AG09319 (cell line): ENCODE measurements at regions not wholly inside any gene's neighbourhood (a gene's known extent, or its start where the extent isn't known, plus 50 kb on each side); places are given as distances from the start of the nearest gene placed in this dataset.

Source experiments
- DNase-seq: peaks from one replicate; pipeline ENCODE4 v3.0.0-alpha.2; 2010; ENCODE audit warnings: low read depth; ENCODE audit errors: extremely low read depth
- TF ChIP-seq, protein P1 (sequence below): IDR thresholded peaks from 2 replicates; pipeline ENCODE4 v1.5.1; 2011; ENCODE audit warnings: low read depth, mild to moderate bottlenecking, inconsistent platforms, low read length, moderate library complexity

DNA sequence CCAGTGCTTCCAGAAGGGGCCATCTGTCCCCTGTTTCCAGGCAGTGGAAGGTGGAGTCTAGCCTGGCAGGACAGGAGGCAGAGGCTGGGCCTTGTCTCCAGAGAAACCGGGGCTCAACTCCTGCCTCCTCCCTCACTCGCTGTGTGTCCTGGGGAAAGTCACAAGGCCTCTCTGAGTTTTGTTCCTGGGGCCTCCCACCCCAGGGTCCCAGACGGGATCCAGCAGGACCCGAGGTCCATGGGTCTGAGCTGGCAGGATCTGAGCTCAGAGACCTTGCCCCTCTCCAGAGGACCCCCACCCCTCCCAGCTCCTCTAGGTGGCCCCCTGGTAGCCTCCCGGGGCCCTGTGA is 72.2 kb upstream of the TAF1B start:
- TF ChIP-seq, protein P1, sequence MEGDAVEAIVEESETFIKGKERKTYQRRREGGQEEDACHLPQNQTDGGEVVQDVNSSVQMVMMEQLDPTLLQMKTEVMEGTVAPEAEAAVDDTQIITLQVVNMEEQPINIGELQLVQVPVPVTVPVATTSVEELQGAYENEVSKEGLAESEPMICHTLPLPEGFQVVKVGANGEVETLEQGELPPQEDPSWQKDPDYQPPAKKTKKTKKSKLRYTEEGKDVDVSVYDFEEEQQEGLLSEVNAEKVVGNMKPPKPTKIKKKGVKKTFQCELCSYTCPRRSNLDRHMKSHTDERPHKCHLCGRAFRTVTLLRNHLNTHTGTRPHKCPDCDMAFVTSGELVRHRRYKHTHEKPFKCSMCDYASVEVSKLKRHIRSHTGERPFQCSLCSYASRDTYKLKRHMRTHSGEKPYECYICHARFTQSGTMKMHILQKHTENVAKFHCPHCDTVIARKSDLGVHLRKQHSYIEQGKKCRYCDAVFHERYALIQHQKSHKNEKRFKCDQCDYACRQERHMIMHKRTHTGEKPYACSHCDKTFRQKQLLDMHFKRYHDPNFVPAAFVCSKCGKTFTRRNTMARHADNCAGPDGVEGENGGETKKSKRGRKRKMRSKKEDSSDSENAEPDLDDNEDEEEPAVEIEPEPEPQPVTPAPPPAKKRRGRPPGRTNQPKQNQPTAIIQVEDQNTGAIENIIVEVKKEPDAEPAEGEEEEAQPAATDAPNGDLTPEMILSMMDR, result no peak

DNA sequence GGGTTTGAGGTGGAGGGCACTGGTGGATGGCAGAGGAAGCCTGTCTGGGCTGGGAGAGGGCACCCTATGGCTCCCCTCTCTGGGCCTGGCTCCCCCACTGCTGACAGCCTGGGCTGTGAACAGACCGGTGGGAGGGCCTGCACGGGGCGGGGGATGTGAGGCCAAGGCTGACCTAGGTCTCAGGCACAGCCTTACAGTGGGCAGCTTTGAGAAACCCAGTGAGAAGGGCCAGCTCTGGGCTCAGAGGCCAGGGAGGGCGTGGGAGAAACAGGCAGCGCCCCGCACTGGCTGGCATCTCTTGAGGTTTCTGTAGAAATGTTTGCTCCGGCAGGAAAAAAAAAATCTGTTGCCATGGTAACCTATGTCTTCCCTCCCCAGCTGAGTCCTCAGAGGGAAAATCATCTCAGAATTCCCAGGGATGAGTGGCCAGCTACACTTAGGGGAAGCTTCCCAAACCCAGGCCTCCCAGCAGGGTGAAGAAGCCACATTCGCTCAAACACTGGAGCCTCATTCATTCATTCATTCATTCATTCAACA is 71.7 kb upstream of the TAF1B start:
- peak; percentile 68 for DNase-seq
- TF ChIP-seq, protein P1, result peak; percentile 37

More for the DNA sequence above, 72.2 kb upstream of the TAF1B start:
- no peak for DNase-seq

DNA sequence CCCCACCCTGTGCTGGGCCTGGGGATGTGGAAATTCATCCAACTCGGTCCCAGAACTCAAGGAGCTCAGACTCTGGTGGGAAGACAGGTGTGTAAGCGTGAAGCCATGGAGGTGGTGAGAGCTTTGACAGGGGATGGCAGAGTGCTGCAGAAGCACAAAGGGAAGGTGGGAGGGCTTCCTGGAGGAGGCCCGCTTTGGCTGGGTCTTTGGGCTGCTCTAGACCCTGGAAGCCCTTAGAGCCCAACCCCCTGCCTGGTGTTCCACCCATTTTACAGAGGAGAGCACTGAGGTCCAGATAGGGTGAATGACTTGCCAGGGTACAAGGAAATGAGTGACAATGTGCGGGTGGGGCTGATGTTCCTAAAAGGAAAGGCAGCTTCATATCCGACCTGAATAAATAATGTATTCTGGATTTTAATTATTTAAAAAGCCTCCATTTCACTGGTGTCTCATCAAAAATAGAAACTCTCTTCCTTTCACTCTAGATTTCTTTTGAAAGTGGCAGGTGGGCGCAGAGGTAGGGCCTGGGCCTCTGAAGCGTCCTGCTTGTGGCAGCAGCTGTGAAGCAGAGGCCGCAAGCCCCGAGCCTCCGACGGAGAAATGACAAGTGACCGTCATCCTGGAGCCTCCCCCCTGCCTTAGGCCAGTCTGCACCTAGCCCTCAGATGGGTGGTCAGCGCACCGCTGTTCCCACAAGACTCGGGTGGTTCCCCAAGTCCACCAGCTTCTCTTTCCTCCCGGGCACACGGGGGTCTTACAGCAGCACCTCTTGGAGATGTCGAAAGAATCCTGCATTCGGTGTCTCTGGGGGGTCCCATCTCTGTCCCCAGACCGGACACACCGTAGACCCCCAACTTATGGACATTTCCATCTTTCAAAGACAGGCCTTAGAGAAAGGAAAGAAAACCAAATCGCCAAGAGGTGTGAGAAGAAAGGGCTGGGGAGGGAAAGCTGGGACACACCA is 71.0 kb upstream of the TAF1B start:
- TF ChIP-seq, protein P1, result no peak
- no peak for DNase-seq

DNA sequence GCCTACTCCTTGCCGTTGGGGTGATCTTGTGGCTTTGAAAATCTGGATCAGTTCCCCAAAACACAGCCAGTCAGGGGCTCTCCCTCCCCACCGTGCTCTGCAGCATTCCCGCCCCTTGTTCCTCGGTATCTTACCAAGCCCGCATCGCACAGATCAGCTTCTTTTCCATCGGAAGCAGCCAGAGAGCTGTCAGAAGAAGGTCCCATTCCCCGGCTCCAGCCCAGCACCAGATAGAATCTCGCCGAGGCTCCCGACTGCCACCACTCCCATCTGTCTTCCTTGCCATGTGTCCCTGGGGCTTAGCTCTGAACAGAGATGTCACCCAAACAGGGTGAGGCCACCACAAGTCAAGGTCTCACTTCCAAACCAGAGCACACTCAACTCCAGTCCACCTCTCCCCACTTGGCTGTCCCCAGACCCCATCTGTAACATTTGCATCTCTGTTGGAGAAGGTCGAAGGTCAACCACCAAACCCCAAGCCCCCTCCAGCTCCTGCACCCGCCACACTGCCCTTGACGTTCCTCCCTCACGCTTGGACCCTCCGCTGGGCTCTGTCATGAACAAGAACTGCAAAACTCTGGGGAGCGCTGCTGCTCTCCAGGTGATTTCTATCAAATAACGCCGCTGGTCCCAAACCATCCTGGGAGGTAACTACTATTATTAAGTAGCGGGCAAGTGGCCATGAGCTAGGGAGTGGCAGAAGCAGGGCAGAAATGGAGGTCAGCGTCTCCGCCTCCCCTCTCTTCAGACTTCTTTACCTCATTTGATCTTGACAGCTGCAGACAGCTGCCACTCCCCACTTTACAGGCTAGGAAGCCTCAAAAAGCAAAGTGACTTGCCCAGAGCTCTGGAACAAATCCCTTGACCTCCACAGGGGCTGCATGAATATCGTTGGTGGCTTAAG is 70.0 kb upstream of the TAF1B start:
- no peak for DNase-seq
- TF ChIP-seq, protein P1, result no peak

DNA sequence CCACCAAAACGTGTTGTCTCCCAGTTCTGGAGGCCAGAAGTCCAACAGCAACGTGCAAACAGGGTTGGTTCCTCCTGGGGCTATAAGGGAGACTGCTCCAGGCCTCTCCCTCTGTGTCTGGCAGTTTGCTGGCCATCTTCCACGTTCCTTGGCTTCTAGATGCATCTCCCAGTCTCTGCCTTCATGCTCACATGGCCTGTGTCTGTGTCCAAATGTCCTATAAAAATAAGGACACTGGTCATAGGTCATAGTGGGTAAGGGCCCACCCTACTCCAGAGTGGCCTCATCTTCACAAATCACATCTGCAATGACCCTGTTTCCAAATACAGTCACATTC is 69.4 kb upstream of the TAF1B start:
- TF ChIP-seq, protein P1, result no peak
- no peak for DNase-seq

DNA sequence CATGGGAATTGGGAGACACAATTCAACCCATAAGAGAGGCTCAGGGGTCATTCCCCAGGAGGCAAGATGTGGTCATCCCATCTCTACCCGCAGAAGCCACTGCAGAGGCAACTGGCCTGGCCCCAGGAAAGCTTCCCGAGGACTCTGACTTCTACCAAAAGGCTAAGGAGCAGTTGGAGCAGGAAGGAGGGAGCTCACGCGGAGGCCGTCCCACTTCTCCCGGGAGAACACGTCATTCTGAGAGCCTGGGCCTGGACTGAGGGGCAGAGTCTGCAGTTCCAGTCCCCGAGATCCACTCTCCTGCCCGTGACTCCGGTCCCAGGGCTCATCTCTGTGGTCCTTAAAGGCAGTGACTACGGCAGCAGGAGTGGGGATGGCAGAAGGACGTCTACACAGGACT is 69.0 kb upstream of the TAF1B start:
- TF ChIP-seq, protein P1, result no peak
- no peak for DNase-seq
